Mammary epithelial cell (primary cell): ENCODE measurements at regions not wholly inside any gene's neighbourhood (a gene's known extent, or its start where the extent isn't known, plus 50 kb on each side); places are given as distances from the start of the nearest gene placed in this dataset.

Source experiments
- CTCF ChIP-seq, 2 donors: IDR thresholded peaks in 1 of 2; conservative IDR thresholded peaks in 1 of 2; 2 replicates each; pipeline ENCODE4 v1.5.1; 2011 to 2012; ENCODE audit warnings: inconsistent platforms in 2 of 2, low read length in 2 of 2, mild to moderate bottlenecking in 2 of 2, control low read depth in 1 of 2, low read depth in 1 of 2; ENCODE audit not compliant: insufficient read depth in 1 of 2; ENCODE audit errors: extremely low read depth in 1 of 2
- EZH2 ChIP-seq: IDR thresholded peaks from 2 replicates; pipeline ENCODE4 v1.6.1; 2012; ENCODE audit warnings: low read length, inconsistent platforms, borderline replicate concordance

GRCh38 chr9:21558615-21559401, 76.7 kb upstream of the IFNE start:
- no peak for TF ChIP-seq CTCF (conservative IDR thresholded peaks at IDR 0.05 in 1 of 2, IDR thresholded peaks at IDR 0.05 in 1 of 2; ENCODE audit: extremely low read depth in 1 of 2, insufficient read depth in 1 of 2, low read depth in 1 of 2, low read length in 2 of 2)
- TF ChIP-seq EZH2 = no peak
